PFSK-1 (cell line): ENCODE measurements at regions not wholly inside any gene's neighbourhood (a gene's known extent, or its start where the extent isn't known, plus 50 kb on each side); places are given as distances from the start of the nearest gene placed in this dataset.

Experiments used
- POLR2AphosphoS5 ChIP-seq: IDR thresholded peaks from 2 replicates; pipeline ENCODE4 v1.6.1; 2012; ENCODE audit warnings: low read depth, mild to moderate bottlenecking, control low read depth, low read length, moderate library complexity
- REST ChIP-seq, 2 experiments: IDR thresholded peaks; 2 replicates each; pipeline versions ENCODE4 v1.6.1 to v1.8.0; 2011 to 2012; ENCODE audit warnings: low read depth in 2 of 2, low read length in 2 of 2, control low read depth in 1 of 2, inconsistent platforms in 1 of 2, mild to moderate bottlenecking in 1 of 2, moderate library complexity in 1 of 2; ENCODE audit not compliant: insufficient read depth in 1 of 2
- SIN3A ChIP-seq: IDR thresholded peaks from 2 replicates; pipeline ENCODE4 v1.6.1; 2012; ENCODE audit warnings: mild to moderate bottlenecking, low read length, moderate library complexity, borderline replicate concordance; ENCODE audit not compliant: insufficient read depth
- TAF1 ChIP-seq: IDR thresholded peaks from 2 replicates; pipeline ENCODE4 v1.6.1; 2012; ENCODE audit warnings: low read length, control low read depth, borderline replicate concordance; ENCODE audit not compliant: insufficient read depth

DNA sequence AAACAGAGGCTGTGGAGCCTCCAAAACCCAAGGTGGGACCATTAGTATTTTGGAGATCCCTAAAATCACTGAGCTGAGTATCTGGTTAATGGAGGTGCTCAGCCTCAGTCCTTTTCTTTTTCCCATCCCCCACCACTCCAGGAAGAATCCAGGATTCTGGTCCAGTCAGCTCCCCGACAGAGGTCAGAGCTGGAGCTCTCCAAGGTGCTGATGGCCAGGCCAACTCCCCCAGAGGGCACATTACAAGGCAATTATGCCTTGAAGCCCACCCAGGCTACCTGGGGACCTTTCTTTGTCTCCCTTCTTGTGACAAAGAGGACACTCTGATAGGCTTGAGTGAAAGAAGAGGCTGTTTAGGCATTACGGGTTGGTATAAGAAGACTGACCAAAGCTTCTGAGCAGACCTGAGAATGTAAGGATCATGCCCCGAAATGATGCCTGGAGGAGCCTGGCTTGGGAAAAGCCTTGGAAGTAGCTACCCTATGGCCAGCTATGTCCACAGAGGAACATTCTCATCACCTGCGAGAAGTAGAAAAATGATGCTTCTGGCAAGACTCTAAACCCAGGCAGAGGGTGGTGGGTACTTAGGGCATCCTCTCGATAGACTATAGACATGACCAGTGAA, 102.5 kb upstream of the LDAH start:
- TF ChIP-seq TAF1 (no peak), REST (IDR thresholded peaks at IDR 0.05; ENCODE audit: insufficient read depth in 1 of 2, low read depth in 2 of 2, low read length in 2 of 2) (peak; percentile 89 to 96), POLR2AphosphoS5 (no peak), SIN3A (no peak)
